HG02678 (cell line): ENCODE measurements at regions not wholly inside any gene's neighbourhood (a gene's known extent, or its start where the extent isn't known, plus 50 kb on each side); places are given as distances from the start of the nearest gene placed in this dataset.

Experiments
- ATAC-seq: cut with Tn5 transposase; IDR thresholded peaks from one replicate; pipeline ENCODE4 v1.9.1; 2021; ENCODE audit warnings: mild to moderate bottlenecking, moderate library complexity; ENCODE audit not compliant: unreplicated experiment

DNA sequence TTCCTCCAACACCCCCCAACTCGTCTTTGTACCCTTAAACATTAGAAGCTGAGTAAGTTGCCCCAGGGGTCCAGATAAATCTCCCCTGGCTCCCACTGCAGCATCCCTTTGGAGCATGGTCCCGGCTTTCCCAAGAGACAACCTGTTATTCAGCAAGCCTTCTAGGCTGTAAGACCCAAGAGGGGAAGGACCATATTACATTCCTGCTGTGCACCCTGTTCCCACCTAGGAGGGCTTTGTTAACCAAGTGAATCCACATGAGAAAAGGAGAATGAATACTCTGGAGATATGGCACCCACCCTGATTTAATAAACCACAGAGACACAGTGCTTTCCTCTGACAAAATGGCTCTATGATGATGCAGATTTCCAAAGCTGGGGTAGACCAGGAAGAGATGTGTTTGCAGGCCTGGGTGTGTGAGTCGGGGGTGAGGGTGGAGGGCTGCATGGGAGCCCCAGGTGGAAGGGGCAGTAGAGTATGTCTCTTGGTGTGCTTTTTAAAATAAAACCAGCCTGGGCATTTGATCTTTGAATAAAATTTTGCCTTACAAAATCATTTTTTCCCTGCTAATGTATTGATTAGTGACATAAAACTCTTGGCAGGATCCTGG lies 325.2 kb downstream of the DRD1 start:
- ATAC-seq = no peak

DNA sequence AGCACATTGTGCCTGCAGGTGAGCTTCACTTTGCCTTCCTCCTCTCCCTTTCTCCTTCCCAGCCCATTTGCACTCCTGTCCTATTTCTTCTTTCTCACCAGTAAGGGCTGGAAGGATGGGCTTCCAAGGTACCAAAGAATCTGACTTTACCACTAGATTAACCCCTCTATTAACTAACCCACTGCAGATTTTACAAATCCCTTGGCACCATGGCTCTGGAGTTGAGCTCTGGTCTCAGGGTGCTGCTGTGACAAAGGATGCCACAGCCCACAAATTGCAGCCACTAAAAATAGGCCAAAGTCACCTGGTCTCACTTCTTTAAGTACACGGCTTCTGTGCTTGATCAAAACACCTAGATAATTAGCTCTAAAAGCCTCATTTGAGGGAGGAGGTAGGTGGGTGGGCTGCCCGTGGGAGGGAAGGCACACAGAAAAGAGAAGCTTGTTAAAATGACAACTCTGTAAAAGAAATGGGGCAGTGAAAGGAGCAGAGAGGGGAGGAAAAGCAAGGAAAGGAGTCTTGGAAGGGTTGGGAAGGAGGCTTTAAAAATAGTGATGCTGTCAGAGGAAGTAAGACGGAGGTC lies 327.4 kb downstream of the DRD1 start:
- no peak for ATAC-seq

DNA sequence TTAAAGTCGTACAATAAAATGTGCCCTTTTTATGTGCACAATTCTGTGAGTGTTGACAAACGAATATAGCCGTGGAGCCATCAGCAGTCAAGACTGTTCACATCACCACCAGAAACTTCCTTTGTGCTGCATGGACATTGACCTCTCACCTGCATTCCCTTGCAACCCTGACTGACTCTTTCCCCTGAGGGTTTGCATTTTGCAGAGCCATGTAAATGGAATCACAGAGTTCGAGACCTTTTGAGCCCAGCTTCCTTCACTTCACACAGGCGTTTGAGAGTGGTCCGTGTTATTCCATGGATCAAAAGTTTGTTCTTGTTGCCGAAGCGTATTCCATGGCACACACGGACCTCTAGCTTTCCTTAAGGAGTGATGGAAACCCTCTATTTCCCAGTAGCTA lies 328.2 kb downstream of the DRD1 start:
- ATAC-seq = no peak

DNA sequence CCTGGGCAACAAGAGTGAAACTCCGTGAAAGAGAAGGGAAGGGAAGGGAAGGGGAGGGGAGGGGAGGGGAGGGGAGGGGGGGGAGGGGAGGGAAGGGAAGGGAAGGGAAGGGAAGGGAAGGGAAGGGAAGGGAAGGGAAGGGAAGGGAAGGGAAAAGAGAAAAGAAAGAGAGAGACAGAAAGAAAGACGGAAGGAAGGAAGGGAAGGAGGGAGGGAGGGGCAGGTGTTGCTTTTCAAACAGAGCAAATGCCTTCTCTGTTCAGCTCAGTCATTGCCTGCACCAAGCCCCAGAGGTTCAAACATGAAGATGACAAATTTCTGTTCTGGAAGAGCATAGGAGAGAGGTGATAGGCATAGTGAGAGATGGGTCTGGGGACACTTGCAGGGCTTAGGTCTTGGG lies 330.0 kb downstream of the DRD1 start:
- no peak for ATAC-seq

DNA sequence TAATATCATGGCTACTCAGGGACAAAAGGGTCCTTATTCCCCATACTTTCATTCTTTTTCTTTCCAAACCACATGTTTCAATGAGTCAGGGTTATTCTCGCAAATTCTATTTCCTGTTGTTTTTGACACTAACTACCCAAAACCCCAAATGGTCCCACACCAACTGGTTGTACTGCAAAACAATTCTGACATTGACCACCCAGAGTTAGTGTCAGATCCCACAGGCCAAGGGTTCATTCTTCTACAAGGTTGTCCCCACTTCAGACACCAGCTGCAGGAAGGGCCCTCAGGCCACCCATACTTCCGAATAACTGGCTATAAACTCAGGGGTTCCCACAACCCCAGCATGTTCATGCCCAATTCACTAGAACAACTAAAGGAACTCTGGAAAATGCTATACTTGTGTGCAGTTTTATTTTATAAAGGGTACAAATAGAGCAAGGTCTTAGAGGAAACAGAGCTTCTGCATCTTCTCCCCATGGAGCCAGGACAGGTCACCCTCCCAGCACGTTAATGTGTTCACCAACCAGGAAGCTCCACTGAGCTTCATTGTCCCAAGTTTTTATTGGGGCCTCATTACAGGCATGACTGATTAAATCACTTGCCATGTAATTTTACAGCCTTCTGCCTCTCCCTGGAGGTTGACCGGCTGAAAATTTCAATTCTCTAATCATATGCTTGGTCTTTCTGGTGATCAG lies 334.8 kb downstream of the DRD1 start:
- no peak for ATAC-seq

DNA sequence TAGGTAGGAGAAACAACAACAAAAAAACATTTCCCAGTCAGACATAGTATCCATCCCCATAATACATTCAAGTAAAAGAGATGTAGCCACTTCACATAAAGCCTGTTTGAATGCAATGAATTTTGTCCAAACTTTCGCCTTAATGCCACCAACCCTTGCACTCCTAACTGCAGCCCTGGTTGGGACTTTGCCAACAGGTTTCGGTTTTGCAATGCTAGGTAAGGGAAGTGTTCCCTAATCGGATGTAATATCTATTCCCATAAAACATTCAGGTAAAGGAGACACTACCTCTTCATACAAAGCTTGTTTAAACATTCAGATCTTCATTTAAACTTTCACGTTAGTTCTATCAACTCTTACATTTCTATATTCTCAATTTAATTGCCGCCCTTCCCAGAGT lies 336.1 kb downstream of the DRD1 start:
- ATAC-seq = no peak

DNA sequence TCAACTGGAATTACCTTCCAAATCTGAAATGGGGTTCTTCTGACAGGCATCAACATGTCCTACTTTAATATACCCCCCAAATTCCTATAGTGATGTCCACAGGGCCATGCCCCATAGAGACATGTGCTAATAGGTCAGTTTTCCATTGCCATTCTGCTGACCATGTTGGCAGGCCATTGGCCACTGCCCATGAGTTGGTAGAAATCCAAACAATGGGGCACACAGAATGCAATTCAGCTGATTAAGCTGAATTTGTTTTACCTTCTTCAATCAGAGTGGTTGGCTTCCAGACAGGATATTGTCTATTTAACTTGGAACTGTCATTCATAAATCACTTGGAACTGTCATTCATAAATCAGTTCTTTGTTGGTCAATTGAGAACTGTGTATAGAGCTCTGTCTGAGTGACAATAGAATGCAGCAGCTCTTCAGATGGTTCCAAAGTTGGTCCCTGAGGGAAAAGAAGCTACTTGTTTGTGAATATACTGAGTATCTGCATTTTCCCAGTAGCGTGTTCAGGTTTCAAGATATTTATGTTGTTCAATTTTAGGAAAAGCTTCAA lies 336.9 kb downstream of the DRD1 start:
- no peak for ATAC-seq

DNA sequence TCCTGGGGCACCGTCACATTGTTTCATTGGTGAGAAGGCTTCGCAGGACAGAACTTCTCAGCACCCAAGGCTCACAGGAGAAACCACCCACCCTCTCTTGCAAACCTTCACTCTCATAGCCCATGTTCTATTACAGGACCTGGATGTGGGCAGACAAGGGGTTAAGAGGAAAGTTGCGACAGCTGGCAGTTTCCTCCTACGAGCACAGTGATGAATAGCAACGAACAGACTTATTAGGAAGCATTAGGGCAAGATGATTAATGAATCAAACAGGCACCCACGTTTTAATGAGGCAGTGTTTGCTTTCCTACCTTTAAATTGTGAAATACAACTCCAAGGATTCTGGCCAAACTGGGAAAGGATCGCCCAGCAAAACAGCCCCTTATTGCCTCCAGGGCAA lies 339.3 kb downstream of the DRD1 start:
- ATAC-seq = no peak

DNA sequence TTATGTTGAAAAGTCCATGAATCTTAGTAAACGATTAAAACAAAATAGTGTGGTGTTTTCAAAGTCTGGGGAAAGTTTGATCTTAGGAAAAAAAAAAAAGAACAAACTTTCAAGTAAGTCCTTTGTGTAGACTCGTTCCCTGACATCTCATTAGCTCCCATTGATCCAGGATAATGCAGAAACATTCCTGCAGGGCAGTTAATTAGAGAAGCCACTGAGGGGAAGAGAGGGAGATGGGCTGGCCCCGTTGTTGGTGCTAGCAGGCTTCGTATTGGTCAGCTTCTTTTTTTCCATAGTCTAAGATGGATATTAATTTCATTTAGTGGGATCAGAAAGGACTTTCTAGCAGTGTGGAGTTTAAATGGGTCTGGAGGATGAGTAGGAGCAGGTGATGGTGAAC lies 340.2 kb downstream of the DRD1 start:
- ATAC-seq = no peak

DNA sequence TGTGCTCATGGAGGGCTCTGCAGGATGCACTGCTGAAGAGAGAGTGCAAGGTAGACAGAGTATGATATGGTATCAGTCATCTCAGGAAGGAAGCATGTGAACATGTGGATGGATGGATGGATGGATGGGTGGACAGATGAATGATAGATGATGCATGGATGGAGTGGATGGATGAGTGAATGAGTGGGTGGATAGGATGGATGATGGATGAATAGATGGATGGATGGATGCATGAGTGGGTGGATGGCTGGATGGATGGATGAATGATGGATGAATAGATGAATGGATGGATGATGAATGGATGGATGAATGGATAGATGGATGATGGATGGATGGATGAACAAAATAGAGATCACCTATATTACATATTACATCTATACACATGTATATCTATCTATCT lies 341.3 kb downstream of the DRD1 start:
- ATAC-seq = no peak

DNA sequence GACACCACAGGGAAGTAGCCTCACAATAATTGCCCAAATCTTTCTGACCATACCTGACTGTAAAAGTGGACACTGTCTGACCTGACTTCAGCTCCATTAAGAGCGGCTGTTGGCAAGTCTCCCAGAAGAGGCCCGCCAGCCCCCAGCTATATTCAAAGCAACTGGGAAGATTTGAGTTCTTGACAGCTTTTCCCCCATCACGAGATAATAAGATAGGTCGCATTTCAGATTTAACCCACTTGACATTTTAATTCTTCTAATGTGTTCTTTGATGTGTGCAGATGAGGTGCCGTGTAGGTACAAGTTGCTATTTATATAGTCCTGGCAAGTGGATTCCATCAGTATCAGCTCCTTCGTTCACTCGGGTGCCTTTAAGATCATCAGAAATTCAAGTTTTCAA lies 345.7 kb downstream of the DRD1 start:
- no peak for ATAC-seq

DNA sequence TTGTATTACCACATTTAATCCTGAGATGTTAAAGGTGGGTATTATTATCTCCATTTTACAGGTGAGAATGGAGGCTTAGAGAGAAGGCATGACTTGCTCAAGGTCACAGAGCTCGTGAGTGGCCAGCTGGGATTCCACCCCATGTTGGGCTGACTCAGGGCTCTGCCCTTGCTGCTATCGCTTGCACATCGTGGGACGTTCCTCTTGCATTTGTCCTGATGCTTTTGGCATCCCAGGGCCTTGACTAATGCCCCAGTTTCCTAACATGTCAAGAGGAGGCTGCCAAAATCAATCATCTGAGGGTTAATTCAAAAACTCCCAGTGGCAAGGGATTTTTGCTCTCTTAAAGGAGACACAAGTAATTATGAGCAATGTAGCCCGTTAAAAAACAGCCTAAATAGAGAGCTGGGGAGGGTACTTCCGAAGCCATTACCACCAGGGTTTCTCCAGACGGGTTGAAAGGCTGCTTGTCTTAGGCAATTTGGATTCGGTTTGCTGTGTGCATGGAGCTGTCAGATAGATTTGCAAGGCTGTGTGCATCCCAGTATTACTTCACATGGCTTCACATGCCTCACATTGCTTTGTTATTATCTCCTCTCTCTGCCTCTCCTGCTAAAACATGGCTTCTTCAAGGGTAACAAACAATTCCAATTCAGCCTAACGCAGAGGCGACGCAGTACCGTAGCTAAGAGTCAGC lies 347.4 kb downstream of the DRD1 start:
- no peak for ATAC-seq

DNA sequence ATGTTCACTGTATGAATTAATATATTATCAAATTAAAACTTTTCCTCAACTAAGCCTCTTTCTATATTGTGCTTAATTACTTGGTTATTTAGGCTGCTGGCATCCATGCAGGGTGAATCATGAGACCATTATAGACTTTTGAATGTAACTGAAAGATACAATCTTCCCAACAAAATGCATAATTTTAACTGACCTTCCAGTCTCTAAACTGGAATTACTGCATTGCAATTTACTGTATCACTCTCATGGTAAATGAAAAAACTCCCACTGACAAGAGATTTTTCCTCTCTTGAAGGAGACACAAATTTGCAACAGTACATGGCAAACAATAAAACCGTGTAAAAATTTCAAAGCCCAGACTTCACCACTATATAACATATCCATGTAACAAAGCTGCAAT lies 349.5 kb downstream of the DRD1 start:
- no peak for ATAC-seq

DNA sequence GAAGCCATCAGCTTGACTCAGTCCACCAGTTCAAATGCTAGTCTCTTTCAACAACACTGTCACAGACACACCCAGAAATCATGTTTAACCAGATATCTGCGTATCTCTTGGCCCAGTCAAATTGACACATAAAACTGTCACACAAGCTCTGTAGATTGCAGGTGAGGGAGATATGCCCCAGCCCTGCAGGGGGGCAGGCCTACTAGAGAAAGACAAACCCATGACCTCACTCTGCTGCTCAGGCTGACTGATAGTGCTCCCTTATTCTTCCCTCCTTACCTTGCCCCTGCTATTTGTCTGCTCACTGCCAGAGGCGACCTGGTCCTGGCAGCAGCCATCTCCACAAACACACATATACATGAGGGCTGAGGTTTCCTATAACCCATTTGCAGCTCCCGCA lies 351.3 kb downstream of the DRD1 start:
- ATAC-seq = no peak

DNA sequence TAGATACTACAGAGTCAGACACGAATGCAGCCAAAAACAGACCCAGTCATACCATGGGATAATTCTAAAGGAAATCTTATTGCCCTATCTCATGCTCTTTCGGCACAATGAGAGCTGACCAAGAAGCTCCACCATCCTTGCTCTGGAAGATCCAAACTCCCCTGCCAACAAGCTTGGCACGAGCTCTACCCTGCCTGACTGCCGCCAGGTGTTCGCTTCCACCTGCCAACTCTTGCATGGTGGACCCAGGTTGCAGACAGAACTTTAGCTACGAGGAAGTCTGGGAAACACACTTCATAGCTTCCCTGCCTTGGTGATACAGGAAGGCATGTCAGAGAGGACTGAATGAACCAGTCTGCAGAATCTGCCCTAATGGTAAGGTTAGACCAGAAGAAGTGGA lies 355.0 kb downstream of the DRD1 start:
- no peak for ATAC-seq

DNA sequence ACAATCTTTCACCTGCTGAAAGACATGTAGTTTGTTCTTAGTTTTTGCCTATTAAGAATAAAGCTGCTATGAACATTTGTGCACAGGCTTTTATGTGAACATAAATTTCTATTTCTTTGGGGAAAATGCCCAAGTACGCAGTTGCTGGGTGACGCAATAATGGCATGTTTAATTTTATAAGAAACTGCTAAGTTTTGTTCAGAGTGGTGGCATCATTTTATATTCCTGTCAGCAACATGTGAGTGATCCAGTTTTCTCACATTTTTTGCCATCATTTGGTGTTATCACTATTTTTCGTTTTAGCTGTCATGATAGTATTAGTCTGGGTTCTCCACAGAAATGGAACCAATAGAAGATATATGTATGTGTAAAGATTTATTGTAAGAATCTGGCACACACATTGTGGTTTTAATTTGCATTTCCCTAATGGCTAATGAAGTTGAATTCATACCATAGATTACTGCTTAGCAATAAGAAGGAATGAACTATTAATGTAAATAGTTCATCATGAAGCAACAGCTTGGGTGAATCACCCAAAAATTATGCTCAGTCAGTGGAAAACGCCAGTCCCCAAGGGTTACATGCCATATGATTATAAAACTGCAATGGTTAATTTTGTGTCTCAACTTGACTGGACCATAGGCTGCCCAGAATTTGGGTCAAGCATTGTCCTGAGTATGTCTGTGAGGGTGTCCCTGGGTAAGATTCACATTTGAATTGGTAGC lies 358.6 kb downstream of the MSX2 start:
- ATAC-seq = no peak

DNA sequence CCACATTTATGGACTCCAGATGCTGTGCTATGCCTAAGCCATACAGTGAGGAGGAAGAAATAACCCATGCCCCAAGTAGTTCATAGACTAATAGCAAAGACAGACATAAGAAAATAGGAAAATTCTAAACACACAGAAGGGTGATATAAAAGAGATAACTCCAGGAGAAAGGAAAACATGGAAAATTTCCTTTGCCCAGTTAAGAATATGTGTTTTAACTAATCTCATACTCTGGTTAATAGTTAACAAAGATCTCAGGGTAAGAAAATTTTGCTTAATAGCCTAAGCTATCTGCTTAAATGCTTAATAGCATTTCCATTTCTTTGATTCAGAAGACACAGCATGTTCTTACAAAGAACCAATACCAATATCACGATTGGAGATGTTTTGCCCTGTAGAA lies 358.0 kb downstream of the MSX2 start:
- ATAC-seq = no peak

DNA sequence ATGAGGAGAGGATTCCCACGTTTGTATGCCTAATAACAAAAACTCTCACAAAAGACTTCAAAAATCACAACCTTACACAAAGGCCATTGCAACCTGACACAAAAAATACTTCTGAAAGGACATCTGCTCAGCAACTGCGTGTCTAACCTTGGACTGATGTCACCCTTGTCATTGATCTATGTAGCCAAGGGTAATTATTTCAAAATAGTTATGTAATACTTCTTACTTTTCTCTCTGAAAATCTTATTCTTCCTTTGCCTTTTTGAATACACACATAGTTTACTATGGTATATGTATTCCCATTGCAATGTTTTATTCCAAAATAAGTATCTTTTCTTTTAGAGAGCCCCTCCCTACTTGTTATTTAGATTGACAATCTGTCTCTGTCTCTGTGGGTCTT lies 355.3 kb downstream of the MSX2 start:
- no peak for ATAC-seq

DNA sequence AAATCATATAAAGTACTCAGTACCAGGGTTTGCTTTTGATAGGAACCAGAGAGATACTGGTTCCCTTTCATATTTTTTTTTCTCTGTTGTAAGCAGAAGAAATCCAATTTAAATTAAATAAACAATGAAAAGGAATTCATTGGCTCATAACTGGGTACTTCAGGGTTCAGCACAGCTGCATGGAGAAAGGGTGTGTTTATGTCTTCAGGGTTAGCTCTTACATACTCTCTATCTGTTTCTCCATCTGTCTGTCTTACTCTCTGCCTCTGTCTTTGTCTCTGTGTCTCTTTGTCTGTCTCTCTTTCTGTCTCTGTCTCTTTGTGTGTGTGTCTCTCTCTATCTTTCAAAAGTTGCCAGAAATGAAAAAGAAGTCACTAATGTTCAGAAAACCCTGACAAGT lies 345.9 kb downstream of the MSX2 start:
- ATAC-seq = no peak

DNA sequence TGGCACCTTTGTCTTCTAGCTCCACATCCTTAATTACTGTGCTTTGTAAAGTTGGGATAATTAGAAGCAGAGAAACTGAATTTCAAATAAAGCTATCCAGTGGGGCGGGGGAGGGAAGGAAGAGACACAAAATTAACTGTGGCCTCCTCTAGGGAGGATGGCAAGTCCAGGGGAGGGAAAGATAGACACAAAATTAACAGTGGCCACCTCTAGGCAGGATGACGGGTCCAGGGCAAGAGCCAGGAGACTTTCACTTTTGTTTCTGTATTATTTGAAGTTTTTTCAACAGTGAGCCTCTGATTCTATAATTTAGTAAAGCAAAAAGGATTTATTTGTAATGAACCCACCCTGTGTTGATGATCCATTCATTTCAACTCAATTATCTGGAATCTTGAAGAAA lies 335.9 kb downstream of the MSX2 start:
- ATAC-seq = no peak

DNA sequence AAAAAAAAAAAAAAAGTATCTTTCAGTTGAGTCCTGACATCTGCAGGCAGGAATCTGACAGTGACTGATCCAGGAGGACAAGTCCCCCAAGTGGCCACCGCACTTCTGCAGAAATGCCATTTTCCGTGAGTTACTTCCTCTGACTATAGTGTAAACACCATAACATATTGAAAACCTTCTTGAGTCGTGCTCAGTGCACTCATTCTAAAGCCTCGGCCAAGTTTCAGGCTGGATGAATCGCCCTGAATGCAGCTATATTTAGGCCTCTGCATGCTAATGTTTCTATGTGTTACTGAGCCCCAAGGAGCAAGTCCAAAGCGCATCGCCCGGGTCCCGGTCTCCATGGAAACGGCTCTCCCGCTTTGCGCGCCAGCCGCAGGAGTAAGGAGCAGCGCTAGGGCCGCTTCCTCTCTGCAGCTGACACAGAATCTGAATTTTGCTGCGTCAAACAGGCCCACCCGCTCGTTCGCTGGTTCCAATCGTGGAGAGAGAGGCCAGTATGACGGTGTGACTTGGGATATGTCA lies 335.4 kb downstream of the MSX2 start:
- no peak for ATAC-seq
